Mesendoderm (in vitro differentiated cells): ENCODE measurements at regions not wholly inside any gene's neighbourhood (a gene's known extent, or its start where the extent isn't known, plus 50 kb on each side); places are given as distances from the start of the nearest gene placed in this dataset.

Source experiments
- DNase-seq: peaks from one replicate; pipeline ENCODE4 v3.0.0; 2013
- H2AK5ac ChIP-seq: 2 replicates; pipeline ENCODE4 v1.6.1; 2013; ENCODE audit warnings: low read length, inconsistent platforms
- H2BK120ac ChIP-seq: 2 replicates; pipeline ENCODE4 v1.6.1; 2013; ENCODE audit warnings: low read depth, mild to moderate bottlenecking, low read length, moderate library complexity, mixed read lengths
- H2BK15ac ChIP-seq: replicated peaks from 2 replicates; pipeline ENCODE4 v1.6.1; 2013; ENCODE audit warnings: low read depth, mild to moderate bottlenecking, moderate library complexity
- H2BK5ac ChIP-seq: 2 replicates; pipeline ENCODE4 v1.6.1; 2013; ENCODE audit warnings: low read length, inconsistent platforms
- H3K18ac ChIP-seq: 2 replicates; pipeline ENCODE4 v1.6.1; 2013; ENCODE audit warnings: mild to moderate bottlenecking, low read length, mixed read lengths
- H3K23ac ChIP-seq: one replicate; pipeline ENCODE4 v1.6.1; 2013; ENCODE audit warnings: low read length
- H3K27ac ChIP-seq: 2 replicates; pipeline ENCODE4 v1.5.1; 2013; ENCODE audit warnings: low read depth, mild to moderate bottlenecking, inconsistent platforms, low read length, moderate library complexity
- H3K27me3 ChIP-seq: 2 replicates; pipeline ENCODE4 v1.6.1; 2013; ENCODE audit warnings: low read length, control low read depth, mild to moderate bottlenecking, inconsistent platforms; ENCODE audit not compliant: insufficient read depth, poor library complexity
- H3K36me3 ChIP-seq: 2 replicates; pipeline ENCODE4 v1.6.1; 2013; ENCODE audit warnings: low read length, inconsistent platforms; ENCODE audit not compliant: control insufficient read depth, insufficient read depth
- H3K4ac ChIP-seq: one replicate; pipeline ENCODE4 v1.6.1; 2013; ENCODE audit warnings: low read depth, mild to moderate bottlenecking, low read length, moderate library complexity
- H3K4me1 ChIP-seq: 2 replicates; pipeline ENCODE4 v1.6.1; 2013; ENCODE audit warnings: low read depth, low read length, inconsistent platforms; ENCODE audit not compliant: control insufficient read depth
- H3K4me2 ChIP-seq: 2 replicates; pipeline ENCODE4 v1.6.1; 2013; ENCODE audit warnings: low read length
- H3K4me3 ChIP-seq: 2 replicates; pipeline ENCODE4 v1.5.1; 2013; ENCODE audit warnings: mild to moderate bottlenecking, low read length
- H3K56ac ChIP-seq: one replicate; pipeline ENCODE4 v1.6.1; 2013; ENCODE audit warnings: low read length
- H3K79me1 ChIP-seq: 2 replicates; pipeline ENCODE4 v1.6.1; 2013; ENCODE audit warnings: low read length, inconsistent platforms
- H3K79me2 ChIP-seq: 2 replicates; pipeline ENCODE4 v1.6.1; 2013; ENCODE audit warnings: mild to moderate bottlenecking, low read length; ENCODE audit not compliant: control insufficient read depth, insufficient read depth
- H3K9ac ChIP-seq: 2 replicates; pipeline ENCODE4 v1.6.1; 2013; ENCODE audit warnings: low read length, inconsistent platforms
- H4K5ac ChIP-seq: one replicate; pipeline ENCODE4 v1.6.1; 2013; ENCODE audit warnings: low read length
- H4K8ac ChIP-seq: one replicate; pipeline ENCODE4 v1.6.1; 2013; ENCODE audit warnings: low read depth, mild to moderate bottlenecking, control low read depth, low read length, moderate library complexity
- WGBS: extraction: QIAGEN DNeasy Blood & Tissue Kit; methylation state at CpG from one replicate; pipeline ENCODE4 v1.1.7; 2013; ENCODE audit warnings: low lambda C conversion rate, missing lambda C conversion rate; ENCODE audit not compliant: insufficient coverage; ENCODE audit errors: extremely low coverage; 5-methylcytosine and 5-hydroxymethylcytosine counted together

GRCh38 chr4:1535926-1536578 is 129.8 kb upstream of the NKX1-1 start:
- H3K4me2 ChIP-seq: no peak overlapping the region
- DNase-seq: no peak
- no peak overlapping the region for H4K5ac ChIP-seq
- no peak overlapping the region for H2BK120ac ChIP-seq
- H3K79me2 ChIP-seq: no peaks in the 10 kb centered on the region
- H2BK15ac ChIP-seq: no peak overlapping the region
- H3K23ac ChIP-seq: no peak overlapping the region
- H3K56ac ChIP-seq: no peak overlapping the region
- no CpG with 5 or more reads among the region's 31 CpGs for WGBS
- H2BK5ac ChIP-seq: no peak overlapping the region
- no peaks in the 10 kb centered on the region for H3K36me3 ChIP-seq
- no peaks in the 10 kb centered on the region for H3K4me1 ChIP-seq
- H3K79me1 ChIP-seq: no peaks in the 10 kb centered on the region
- H3K4ac ChIP-seq: no peak overlapping the region
- H3K9ac ChIP-seq: no peak overlapping the region
- H2AK5ac ChIP-seq: no peak overlapping the region
- no peaks in the 10 kb centered on the region for H3K27me3 ChIP-seq
- no peak overlapping the region for H3K27ac ChIP-seq
- no peak overlapping the region for H3K18ac ChIP-seq
- no peak overlapping the region for H3K4me3 ChIP-seq
- no peak overlapping the region for H4K8ac ChIP-seq

GRCh38 chr4:1534876-1535526 is 128.8 kb upstream of the NKX1-1 start:
- WGBS: no CpG with 5 or more reads among the region's 30 CpGs
- no peak overlapping the region for H3K9ac ChIP-seq
- H2AK5ac ChIP-seq: no peak overlapping the region
- H3K18ac ChIP-seq: no peak overlapping the region
- no peaks in the 10 kb centered on the region for H3K4me1 ChIP-seq
- DNase-seq: no peak
- H3K23ac ChIP-seq: no peak overlapping the region
- H3K27ac ChIP-seq: no peak overlapping the region
- no peak overlapping the region for H2BK5ac ChIP-seq
- H3K4me3 ChIP-seq: no peak overlapping the region
- H3K36me3 ChIP-seq: no peaks in the 10 kb centered on the region
- H3K4ac ChIP-seq: no peak overlapping the region
- H3K79me2 ChIP-seq: no peaks in the 10 kb centered on the region
- H2BK15ac ChIP-seq: no peak overlapping the region
- H4K8ac ChIP-seq: no peak overlapping the region
- no peak overlapping the region for H2BK120ac ChIP-seq
- no peaks in the 10 kb centered on the region for H3K27me3 ChIP-seq
- no peak overlapping the region for H3K4me2 ChIP-seq
- H3K56ac ChIP-seq: no peak overlapping the region
- H3K79me1 ChIP-seq: no peaks in the 10 kb centered on the region
- H4K5ac ChIP-seq: no peak overlapping the region

GRCh38 chr4:1534095-1534872 is 128.0 kb upstream of the NKX1-1 start:
- no peak for DNase-seq
- H3K4ac ChIP-seq: no peak overlapping the region
- no peak overlapping the region for H4K8ac ChIP-seq
- H3K4me1 ChIP-seq: no peaks in the 10 kb centered on the region
- H2BK5ac ChIP-seq: no peak overlapping the region
- H3K79me1 ChIP-seq: no peaks in the 10 kb centered on the region
- H3K36me3 ChIP-seq: no peaks in the 10 kb centered on the region
- H2AK5ac ChIP-seq: no peak overlapping the region
- WGBS: no CpG with 5 or more reads among the region's 18 CpGs
- no peak overlapping the region for H4K5ac ChIP-seq
- no peak overlapping the region for H3K4me2 ChIP-seq
- no peaks in the 10 kb centered on the region for H3K27me3 ChIP-seq
- no peak overlapping the region for H3K4me3 ChIP-seq
- H3K9ac ChIP-seq: no peak overlapping the region
- no peak overlapping the region for H3K23ac ChIP-seq
- no peaks in the 10 kb centered on the region for H3K79me2 ChIP-seq
- H3K18ac ChIP-seq: no peak overlapping the region
- no peak overlapping the region for H3K56ac ChIP-seq
- H3K27ac ChIP-seq: no peak overlapping the region
- H2BK15ac ChIP-seq: no peak overlapping the region
- no peak overlapping the region for H2BK120ac ChIP-seq

- Histone ChIP-seq H3K18ac (no peak overlapping the region), H3K4me3 (no peak overlapping the region), H3K36me3 (no peaks in the 10 kb centered on the region), H3K56ac (no peak overlapping the region), H3K9ac (no peak overlapping the region), H2BK5ac (no peak overlapping the region), H3K23ac (no peak overlapping the region), H4K5ac (no peak overlapping the region), H2BK120ac (no peak overlapping the region), H3K79me1 (no peaks in the 10 kb centered on the region), H3K79me2 (no peaks in the 10 kb centered on the region), H2AK5ac (no peak overlapping the region), H3K4ac (no peak overlapping the region), H3K27ac (no peak overlapping the region), H3K4me1 (no peaks in the 10 kb centered on the region), H3K4me2 (no peak overlapping the region), H3K27me3 (no peaks in the 10 kb centered on the region), H2BK15ac (no peak overlapping the region), H4K8ac (no peak overlapping the region)
- no peak for DNase-seq
- no CpG with 5 or more reads among the region's 36 CpGs for WGBS
Measured at GRCh38 chr4:1533501-1534064, 127.3 kb upstream of the NKX1-1 start.

- H2BK120ac ChIP-seq: no peak overlapping the region
- no peak overlapping the region for H3K18ac ChIP-seq
- DNase-seq: no peak
- no peak overlapping the region for H3K27ac ChIP-seq
- WGBS: no CpG with 5 or more reads among the region's 44 CpGs
- no peak overlapping the region for H2BK5ac ChIP-seq
- H3K4me2 ChIP-seq: no peak overlapping the region
- H4K5ac ChIP-seq: no peak overlapping the region
- no peaks in the 10 kb centered on the region for H3K4me1 ChIP-seq
- no peak overlapping the region for H4K8ac ChIP-seq
- H3K23ac ChIP-seq: no peak overlapping the region
- H3K4me3 ChIP-seq: no peak overlapping the region
- H2BK15ac ChIP-seq: no peak overlapping the region
- no peak overlapping the region for H3K4ac ChIP-seq
- H3K56ac ChIP-seq: no peak overlapping the region
- H3K36me3 ChIP-seq: no peaks in the 10 kb centered on the region
- no peaks in the 10 kb centered on the region for H3K27me3 ChIP-seq
- no peak overlapping the region for H2AK5ac ChIP-seq
- H3K9ac ChIP-seq: no peak overlapping the region
- no peaks in the 10 kb centered on the region for H3K79me1 ChIP-seq
- no peaks in the 10 kb centered on the region for H3K79me2 ChIP-seq
Measured at GRCh38 chr4:1532549-1533395, 126.5 kb upstream of the NKX1-1 start.
